ENCODE measurements at regions not wholly inside any gene's neighbourhood (a gene's known extent, or its start where the extent isn't known, plus 50 kb on each side); places are given as distances from the start of the nearest gene placed in this dataset.

GRCh38 chr14:88950069-88950468 is 125.6 kb downstream of the TTC8 start:
- TF ChIP-seq POLR2A (IDR thresholded peaks at IDR 0.05) (no peak), POLR2AphosphoS5 (IDR thresholded peaks at IDR 0.05) (no peak), CTCF (IDR thresholded peaks at IDR 0.05) (no peak), EP300 (IDR thresholded peaks at IDR 0.05) (no peak)

Data from suprapubic skin (tissue), 4 donors.